Esophagus squamous epithelium (tissue), 5 donors: ENCODE measurements at regions not wholly inside any gene's neighbourhood (a gene's known extent, or its start where the extent isn't known, plus 50 kb on each side); places are given as distances from the start of the nearest gene placed in this dataset.

Experiments used
- DNase-seq: peaks from one replicate; lab custom pipeline; 2025; lab: John Stamatoyannopoulos, UW
- H3K27ac ChIP-seq, 4 donors: fragments of 200-600 bp; sonication (generic); one replicate each; pipeline ENCODE4 v1.5.1; 2016 to 2019; ENCODE audit warnings: mild to moderate bottlenecking in 1 of 4
- H3K27me3 ChIP-seq, 4 donors: fragments of 200-600 bp; sonication (generic); 1 replicate in 3 of 4; 2 replicates in 1 of 4; pipeline versions ENCODE4 v1.5.1 to v1.6.0; 2017 to 2021; ENCODE audit warnings: antibody characterized with exemption in 1 of 4
- H3K36me3 ChIP-seq, 3 donors: fragments of 200-600 bp; sonication (generic); one replicate each; pipeline ENCODE4 v1.5.1; 2016 to 2019
- H3K4me1 ChIP-seq, 3 donors: fragments of 200-600 bp; sonication (generic); one replicate each; pipeline ENCODE4 v1.5.1; 2017 to 2019
- H3K4me3 ChIP-seq, 4 donors: fragments of 200-600 bp; sonication (generic); 1 replicate in 3 of 4; 2 replicates in 1 of 4; pipeline ENCODE4 v1.5.1; 2016 to 2019; ENCODE audit warnings: mild to moderate bottlenecking in 2 of 4, moderate library complexity in 1 of 4
- H3K9me3 ChIP-seq, 3 donors: fragments of 200-600 bp; sonication (generic); one replicate each; pipeline ENCODE4 v1.5.1; 2016 to 2019
- CTCF ChIP-seq, 6 experiments: fragments of 450-650 bp in 4 of 6; fragments of 200-600 bp in 2 of 6; sonication (generic) in 2 of 6; IDR thresholded peaks; one replicate each; pipeline ENCODE4 v1.5.1; 2016 to 2019; ENCODE audit warnings: antibody characterized with exemption in 6 of 6, mild to moderate bottlenecking in 4 of 6, moderate library complexity in 4 of 6
- POLR2A ChIP-seq, 4 donors: fragments of 450-650 bp; IDR thresholded peaks; one replicate each; pipeline ENCODE4 v1.6.1; 2017; ENCODE audit warnings: antibody characterized with exemption in 4 of 4, mild to moderate bottlenecking in 4 of 4, moderate library complexity in 3 of 4
- WGBS, 2 donors: methylation state at CpG; one replicate each; pipeline ENCODE4 v1.1.5; 2018; 5-methylcytosine and 5-hydroxymethylcytosine counted together
- intact Hi-C: fragments of 100-400 bp; cut with DNase I; formaldehyde crosslinking; loops from one replicate; pipeline ENCODE4 v1.15.0; 2022
- donor health status: DM: yes; HTN: yes; CAD: no.

- Histone ChIP-seq H3K27ac (no peak overlapping the region), H3K4me1 (no peaks in the 10 kb centered on the region), H3K4me3 (no peak overlapping the region), H3K9me3 (peaks cover 0 to 9% (median 4%) of the 10 kb centered on the region in 3 donors), H3K27me3 (no peaks in the 10 kb centered on the region), H3K36me3 (no peaks in the 10 kb centered on the region)
- no peak for DNase-seq
- intact Hi-C loops: no loop called here
- WGBS, 2 donors: 59 to 62% methylated on average over 2 of the region's 2 CpGs
- no peak for TF ChIP-seq POLR2A (IDR thresholded peaks at IDR 0.05)
Measured at GRCh38 chr2:21924640-21925285, 801.0 kb downstream of the TDRD15 start.

GRCh38 chr2:21928292-21928691 lies 804.5 kb downstream of the TDRD15 start:
- 64 to 72% methylated on average over 2 of the region's 2 CpGs for WGBS, 2 donors
- Histone ChIP-seq H3K27me3 (no peaks in the 10 kb centered on the region), H3K4me1 (no peaks in the 10 kb centered on the region), H3K4me3 (no peak overlapping the region), H3K27ac (no peak overlapping the region), H3K9me3 (peaks cover 0 to 9% (median 4%) of the 10 kb centered on the region in 3 donors), H3K36me3 (no peaks in the 10 kb centered on the region)
- DNase-seq: no peak
- intact Hi-C loops: no loop called here
- TF ChIP-seq POLR2A (IDR thresholded peaks at IDR 0.05) (no peak), CTCF (IDR thresholded peaks at IDR 0.05) (no peak)

- no peak for DNase-seq
- Histone ChIP-seq H3K27ac (no peak overlapping the region), H3K9me3 (peaks cover 0 to 9% (median 4%) of the 10 kb centered on the region in 3 donors), H3K4me1 (no peaks in the 10 kb centered on the region), H3K36me3 (no peaks in the 10 kb centered on the region), H3K4me3 (no peak overlapping the region), H3K27me3 (no peaks in the 10 kb centered on the region)
- intact Hi-C loops: no loop called here
- WGBS, 2 donors: 75 to 83% methylated on average over 2 of the region's 2 CpGs
- no peak for TF ChIP-seq CTCF (IDR thresholded peaks at IDR 0.05)
- no peak for TF ChIP-seq POLR2A (IDR thresholded peaks at IDR 0.05)
Measured at GRCh38 chr2:21930226-21930625, 806.5 kb downstream of the TDRD15 start.

- H3K36me3 ChIP-seq: no peaks in the 10 kb centered on the region
- no peaks in the 10 kb centered on the region for H3K27me3 ChIP-seq
- TF ChIP-seq CTCF (IDR thresholded peaks at IDR 0.05) (no peak), POLR2A (IDR thresholded peaks at IDR 0.05) (no peak)
- H3K4me1 ChIP-seq: no peaks in the 10 kb centered on the region
- no peaks in the 10 kb centered on the region for H3K9me3 ChIP-seq
- no peak overlapping the region for H3K27ac ChIP-seq
- WGBS, 2 donors: 46 to 76% methylated on average over 2 of the region's 2 CpGs
- intact Hi-C loops: no loop called here
- no peak for DNase-seq
- H3K4me3 ChIP-seq: no peak overlapping the region
Measured at GRCh38 chr2:21939967-21940366, 816.2 kb downstream of the TDRD15 start.

- no peaks in the 10 kb centered on the region for H3K27me3 ChIP-seq
- TF ChIP-seq CTCF (IDR thresholded peaks at IDR 0.05) (no peak), POLR2A (IDR thresholded peaks at IDR 0.05) (no peak)
- no peak overlapping the region for H3K27ac ChIP-seq
- no peak for DNase-seq
- no peaks in the 10 kb centered on the region for H3K9me3 ChIP-seq
- no peaks in the 10 kb centered on the region for H3K4me1 ChIP-seq
- intact Hi-C loops: no loop called here
- WGBS, 2 donors: 56 to 76% methylated on average over 3 of the region's 3 CpGs
- H3K36me3 ChIP-seq: no peaks in the 10 kb centered on the region
- H3K4me3 ChIP-seq: no peak overlapping the region
Measured at GRCh38 chr2:21944536-21944935, 820.8 kb downstream of the TDRD15 start.
